Muscle layer of colon (tissue), 2 donors: ENCODE measurements at regions not wholly inside any gene's neighbourhood (a gene's known extent, or its start where the extent isn't known, plus 50 kb on each side); places are given as distances from the start of the nearest gene placed in this dataset.

Source experiments
- H3K27ac ChIP-seq: one replicate; pipeline ENCODE4 v1.7.0; 2013; ENCODE audit warnings: low read depth, mild to moderate bottlenecking, low read length, moderate library complexity
- H3K27me3 ChIP-seq, 2 donors: one replicate each; pipeline ENCODE4 v1.7.0; 2013; ENCODE audit warnings: low read length in 2 of 2, mild to moderate bottlenecking in 2 of 2; ENCODE audit not compliant: insufficient read depth in 2 of 2, control insufficient read depth in 1 of 2
- H3K36me3 ChIP-seq: one replicate; pipeline ENCODE4 v1.7.0; 2013; ENCODE audit warnings: mild to moderate bottlenecking, low read length; ENCODE audit not compliant: insufficient read depth
- H3K4me1 ChIP-seq: one replicate; pipeline ENCODE4 v1.7.0; 2013; ENCODE audit warnings: mild to moderate bottlenecking, low read length; ENCODE audit not compliant: insufficient read depth
- H3K4me3 ChIP-seq, 2 donors: one replicate each; pipeline ENCODE4 v1.7.0; 2013; ENCODE audit warnings: low read length in 2 of 2, low read depth in 1 of 2, mild to moderate bottlenecking in 1 of 2, moderate library complexity in 1 of 2
- H3K9ac ChIP-seq: one replicate; pipeline ENCODE4 v1.7.0; 2013; ENCODE audit warnings: low read length
- H3K9me3 ChIP-seq: one replicate; pipeline ENCODE4 v1.7.0; 2013; ENCODE audit warnings: mild to moderate bottlenecking, low read length
- donor health status: abdominal sarcoma.
- donor health status: Adenocarcinoma of cecum.

DNA sequence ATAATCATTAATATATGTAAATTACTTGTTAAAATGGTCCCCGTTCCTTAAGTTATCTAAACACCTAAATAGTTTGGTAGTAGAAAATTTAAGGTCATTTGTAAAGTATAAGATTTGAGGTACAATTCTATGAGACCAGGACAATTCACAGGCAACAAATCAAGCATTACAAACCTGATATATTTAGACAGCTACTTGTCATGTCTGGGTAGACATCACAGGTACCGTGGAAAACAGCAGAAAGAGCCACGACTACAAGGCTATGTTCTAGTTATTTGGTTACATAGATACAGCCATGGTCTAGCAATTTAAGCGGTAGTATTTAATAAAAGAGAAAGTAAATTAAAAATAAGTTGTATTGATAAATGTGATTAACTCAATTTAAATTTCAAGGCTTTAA is 393.1 kb upstream of the ID4 start:
- Histone ChIP-seq H3K4me1 (no peaks in the 10 kb centered on the region), H3K36me3 (no peaks in the 10 kb centered on the region), H3K9me3 (no peaks in the 10 kb centered on the region), H3K27me3 (no peaks in the 10 kb centered on the region), H3K4me3 (no peak overlapping the region), H3K27ac (no peak overlapping the region), H3K9ac (no peak overlapping the region)

DNA sequence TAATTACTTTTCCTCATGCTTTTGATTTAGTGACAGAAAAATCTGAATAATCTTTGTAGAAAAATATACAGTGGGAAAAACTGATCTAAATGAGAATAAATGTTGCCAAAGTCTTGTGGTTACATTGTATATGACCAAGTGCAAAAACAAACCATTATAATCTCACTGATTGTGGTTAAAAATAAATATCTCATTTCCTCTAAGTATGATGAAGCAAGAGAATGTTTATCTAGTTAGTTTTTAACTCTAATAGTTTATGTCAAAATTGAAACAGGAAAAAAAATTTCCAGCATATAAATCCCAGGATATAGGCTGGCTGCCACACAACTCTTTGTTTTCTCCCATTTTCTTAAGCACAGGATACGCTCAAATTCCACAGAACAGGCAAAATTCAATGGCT is 392.7 kb upstream of the ID4 start:
- Histone ChIP-seq H3K4me1 (no peaks in the 10 kb centered on the region), H3K27ac (no peak overlapping the region), H3K27me3 (no peaks in the 10 kb centered on the region), H3K9ac (no peak overlapping the region), H3K36me3 (no peaks in the 10 kb centered on the region), H3K4me3 (no peak overlapping the region), H3K9me3 (no peaks in the 10 kb centered on the region)

DNA sequence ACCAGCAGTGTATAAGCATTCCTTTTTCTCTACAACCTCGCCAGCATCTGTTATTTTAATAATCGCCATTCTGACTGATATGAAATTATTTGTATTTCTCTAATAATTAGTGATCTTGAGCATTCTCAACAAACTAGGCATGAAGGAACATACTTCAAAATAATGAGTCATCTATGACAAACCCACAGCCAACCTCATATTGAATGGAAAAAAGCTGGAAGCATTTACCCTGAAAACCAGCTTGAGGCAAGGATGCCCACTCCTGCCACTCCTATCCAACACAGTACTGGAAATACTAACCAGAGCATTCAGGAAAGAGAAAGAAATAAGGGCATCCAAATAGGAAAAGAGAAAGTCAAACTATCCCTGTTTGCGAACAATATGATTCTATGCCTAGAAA is 390.6 kb upstream of the ID4 start:
- no peaks in the 10 kb centered on the region for H3K4me1 ChIP-seq
- no peaks in the 10 kb centered on the region for H3K27me3 ChIP-seq
- H3K9ac ChIP-seq: no peak overlapping the region
- H3K36me3 ChIP-seq: no peaks in the 10 kb centered on the region
- no peak overlapping the region for H3K4me3 ChIP-seq
- no peak overlapping the region for H3K27ac ChIP-seq
- H3K9me3 ChIP-seq: no peaks in the 10 kb centered on the region

DNA sequence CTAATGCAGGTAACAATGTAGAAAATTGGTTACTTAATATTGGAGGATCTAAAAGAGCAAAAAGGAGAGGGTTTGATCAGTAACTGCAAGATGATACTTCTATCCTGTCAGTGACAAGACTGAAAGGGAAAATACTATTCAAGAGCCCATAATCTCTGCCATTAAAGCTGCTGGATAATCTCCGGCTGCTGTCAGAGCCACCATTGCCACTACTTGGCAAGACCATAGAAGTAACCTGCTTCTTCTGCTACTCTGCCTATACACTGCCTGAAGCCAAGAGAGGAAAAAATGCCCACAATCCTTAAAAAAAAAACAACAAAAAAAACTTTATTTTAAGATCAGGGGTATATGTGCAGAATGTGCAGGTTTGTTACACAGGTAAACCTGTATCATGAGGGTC is 386.5 kb upstream of the ID4 start:
- H3K36me3 ChIP-seq: no peaks in the 10 kb centered on the region
- H3K27ac ChIP-seq: no peak overlapping the region
- H3K27me3 ChIP-seq: no peaks in the 10 kb centered on the region
- H3K4me3 ChIP-seq: no peak overlapping the region
- H3K4me1 ChIP-seq: no peaks in the 10 kb centered on the region
- no peak overlapping the region for H3K9ac ChIP-seq
- H3K9me3 ChIP-seq: no peaks in the 10 kb centered on the region

DNA sequence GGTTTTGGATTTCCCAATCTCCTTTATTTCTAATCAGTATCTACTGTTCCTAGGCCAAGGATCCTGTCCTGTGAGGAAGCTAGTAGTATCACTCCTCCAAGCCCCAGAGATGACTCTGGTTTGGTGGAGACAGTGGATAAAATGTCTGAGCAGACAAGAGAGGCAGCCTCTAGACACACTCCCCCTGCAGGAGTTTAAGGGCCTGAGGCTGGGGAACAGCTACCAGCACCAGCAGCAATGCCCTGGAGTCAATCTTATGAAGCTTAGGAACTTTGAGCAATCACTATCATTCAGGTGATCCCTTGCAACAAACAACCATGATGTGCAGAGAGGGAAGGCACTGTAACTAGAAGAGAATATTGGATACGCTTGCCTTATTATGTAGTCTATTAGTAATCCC is 384.7 kb upstream of the ID4 start:
- Histone ChIP-seq H3K27me3 (no peaks in the 10 kb centered on the region), H3K4me1 (no peaks in the 10 kb centered on the region), H3K36me3 (no peaks in the 10 kb centered on the region), H3K9me3 (no peaks in the 10 kb centered on the region), H3K4me3 (no peak overlapping the region), H3K27ac (no peak overlapping the region), H3K9ac (no peak overlapping the region)

DNA sequence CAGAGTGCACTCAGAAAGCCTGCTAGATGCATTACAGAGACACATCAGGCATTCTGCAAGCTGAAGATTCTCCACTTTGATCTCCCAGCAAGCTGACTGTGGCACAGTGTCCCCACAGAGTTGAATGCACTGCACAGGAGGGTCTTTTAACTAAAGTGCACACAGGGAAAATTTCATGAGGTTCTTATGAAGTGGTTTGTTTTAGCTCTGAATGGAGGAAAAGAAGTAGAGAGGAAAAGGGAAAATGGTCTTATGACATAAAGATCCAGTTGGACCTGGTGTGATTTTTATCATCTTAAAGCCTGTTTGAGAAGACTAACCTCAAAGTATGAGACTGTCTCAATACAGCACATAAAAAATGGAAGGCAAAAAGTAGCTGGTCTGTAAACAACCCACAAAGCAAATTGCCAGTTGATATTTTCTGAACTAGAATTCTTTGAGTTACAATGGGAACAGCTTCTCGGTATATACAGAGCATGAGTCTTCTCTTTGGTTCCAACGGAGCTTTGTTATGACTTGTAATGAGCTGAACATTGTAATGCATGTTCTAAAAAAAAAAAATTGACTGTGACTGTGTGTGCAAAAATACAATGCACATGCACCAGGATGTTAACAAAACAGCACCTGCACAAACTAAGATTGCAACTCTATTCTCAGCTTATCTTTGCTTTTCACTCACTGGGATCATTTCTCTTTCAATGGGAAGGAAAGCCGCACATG is 383.0 kb upstream of the ID4 start:
- H3K9me3 ChIP-seq: no peaks in the 10 kb centered on the region
- no peak overlapping the region for H3K4me3 ChIP-seq
- no peaks in the 10 kb centered on the region for H3K27me3 ChIP-seq
- H3K27ac ChIP-seq: no peak overlapping the region
- no peak overlapping the region for H3K9ac ChIP-seq
- H3K36me3 ChIP-seq: no peaks in the 10 kb centered on the region
- H3K4me1 ChIP-seq: no peaks in the 10 kb centered on the region

DNA sequence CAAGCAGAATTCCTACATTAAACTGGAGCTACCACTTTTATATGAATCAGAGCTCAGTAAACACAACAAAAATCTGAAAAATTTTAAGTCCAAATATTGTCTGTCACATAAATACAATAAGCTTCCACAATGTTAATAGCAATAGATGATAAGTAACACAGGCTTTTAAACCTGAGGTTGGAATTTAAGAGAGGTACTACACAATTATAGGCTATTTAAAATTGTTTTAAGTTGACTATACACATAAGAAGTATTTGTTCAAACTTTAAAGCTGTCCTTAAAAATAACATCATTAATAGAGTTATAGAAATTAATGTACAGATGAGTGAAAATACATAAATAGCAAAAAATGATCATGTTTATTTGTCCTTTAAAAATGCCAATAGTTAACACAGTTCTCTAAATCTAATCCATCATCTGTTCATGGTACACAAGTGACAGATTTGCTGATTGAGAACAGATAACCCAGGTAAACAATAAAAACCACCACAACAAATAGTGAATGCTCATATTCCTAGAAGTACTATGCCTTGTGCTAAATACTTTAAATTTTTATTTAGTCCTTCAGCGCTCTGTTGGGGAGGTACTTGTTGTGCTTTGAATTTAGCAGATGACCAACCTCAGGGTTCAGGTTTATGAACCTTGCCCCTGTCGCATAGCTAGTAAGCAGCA is 382.3 kb upstream of the ID4 start:
- Histone ChIP-seq H3K4me1 (no peaks in the 10 kb centered on the region), H3K4me3 (no peak overlapping the region)

DNA sequence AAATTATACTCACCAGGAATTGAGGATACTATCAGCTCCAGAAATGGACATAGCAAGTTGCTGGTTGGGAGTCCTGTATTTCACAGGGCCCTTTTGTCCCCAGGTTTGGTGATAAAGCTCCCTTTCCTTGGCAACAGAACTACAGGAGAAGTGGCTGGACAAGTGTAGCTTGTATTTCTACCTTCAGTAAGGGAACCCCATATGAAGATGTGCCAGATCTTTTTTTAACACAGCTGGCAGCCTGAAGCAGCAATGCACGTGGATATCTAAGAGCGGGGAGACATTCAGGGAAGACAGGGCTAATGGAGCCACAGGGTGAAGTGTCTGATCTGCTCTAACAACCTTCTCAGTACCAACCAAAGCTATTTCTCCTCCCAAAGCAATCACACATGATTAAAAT is 373.9 kb upstream of the ID4 start:
- Histone ChIP-seq H3K4me3 (no peak overlapping the region), H3K9ac (no peak overlapping the region), H3K27me3 (no peaks in the 10 kb centered on the region), H3K36me3 (no peaks in the 10 kb centered on the region), H3K9me3 (no peaks in the 10 kb centered on the region), H3K4me1 (peaks cover 16% of the 10 kb centered on the region), H3K27ac (no peak overlapping the region)

More for the DNA sequence above, 382.3 kb upstream of the ID4 start:
- H3K9ac ChIP-seq: no peak overlapping the region
- H3K36me3 ChIP-seq: no peaks in the 10 kb centered on the region
- H3K27ac ChIP-seq: no peak overlapping the region
- H3K9me3 ChIP-seq: no peaks in the 10 kb centered on the region
- H3K27me3 ChIP-seq: no peaks in the 10 kb centered on the region

DNA sequence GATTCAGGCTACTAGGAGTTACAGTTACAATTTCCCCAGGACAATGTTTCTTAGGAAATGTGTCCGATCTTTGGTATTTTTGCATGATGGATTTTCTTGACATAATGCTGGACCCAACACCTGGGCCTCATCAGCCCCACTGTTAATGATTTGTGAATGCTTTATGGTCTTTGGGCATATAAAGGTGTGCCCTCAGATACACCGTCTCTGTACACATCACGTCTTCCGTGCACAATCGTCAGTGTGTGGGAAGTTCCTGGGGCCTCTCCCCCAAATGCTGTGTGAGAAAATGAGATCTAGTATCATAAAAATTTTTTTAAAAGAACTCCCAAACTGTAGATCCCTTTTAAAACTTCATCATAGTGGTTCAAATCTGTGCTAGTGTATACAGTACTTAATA is 373.2 kb upstream of the ID4 start:
- H3K27me3 ChIP-seq: no peaks in the 10 kb centered on the region
- H3K36me3 ChIP-seq: no peaks in the 10 kb centered on the region
- H3K27ac ChIP-seq: no peak overlapping the region
- H3K9me3 ChIP-seq: no peaks in the 10 kb centered on the region
- H3K9ac ChIP-seq: no peak overlapping the region
- no peak overlapping the region for H3K4me3 ChIP-seq
- peaks cover 16% of the 10 kb centered on the region for H3K4me1 ChIP-seq

DNA sequence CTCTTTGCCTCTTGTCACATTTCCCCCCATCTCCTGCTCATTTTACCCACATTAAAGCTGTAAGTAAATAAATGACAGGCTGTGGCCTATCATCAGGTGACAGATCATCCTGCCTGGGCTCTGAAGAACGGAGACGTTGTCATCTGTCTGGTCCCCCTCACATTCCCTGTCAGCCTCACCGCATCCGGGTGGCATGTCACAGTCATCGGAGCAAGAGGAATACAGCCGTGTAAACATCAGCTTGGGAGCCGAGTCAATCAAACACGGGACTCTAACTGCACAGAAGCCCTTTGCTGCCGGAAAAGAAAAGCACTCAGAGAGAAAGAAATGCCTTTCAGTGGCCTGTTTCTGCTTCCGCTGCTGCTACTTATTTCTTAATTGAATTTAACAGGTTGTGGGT is 371.9 kb upstream of the ID4 start:
- Histone ChIP-seq H3K9me3 (no peaks in the 10 kb centered on the region), H3K4me3 (no peak overlapping the region), H3K36me3 (no peaks in the 10 kb centered on the region), H3K4me1 (peaks cover 16% of the 10 kb centered on the region), H3K9ac (no peak overlapping the region), H3K27ac (no peak overlapping the region), H3K27me3 (no peaks in the 10 kb centered on the region)

DNA sequence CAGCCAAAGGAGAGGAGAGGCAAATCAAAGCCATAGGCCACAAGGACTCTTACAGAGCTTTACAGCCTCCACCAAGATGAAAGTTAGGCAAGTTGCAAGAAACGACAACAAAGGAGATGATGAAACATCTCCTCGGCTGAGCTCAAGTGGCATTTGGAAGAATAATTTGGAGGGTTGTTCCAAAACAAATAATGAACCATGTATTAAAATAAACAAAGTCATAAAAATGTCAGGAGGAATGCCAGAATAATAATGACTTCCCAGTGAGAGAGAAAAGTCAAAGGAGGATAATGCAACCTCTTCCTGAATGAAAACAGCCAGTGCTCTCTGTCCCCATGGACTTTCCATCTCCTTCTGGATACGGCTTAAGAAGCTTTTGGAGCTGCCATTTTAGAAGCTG is 371.4 kb upstream of the ID4 start:
- H3K27ac ChIP-seq: no peak overlapping the region
- no peak overlapping the region for H3K9ac ChIP-seq
- no peak overlapping the region for H3K4me3 ChIP-seq
- no peaks in the 10 kb centered on the region for H3K27me3 ChIP-seq
- no peaks in the 10 kb centered on the region for H3K9me3 ChIP-seq
- H3K4me1 ChIP-seq: peaks cover 16% of the 10 kb centered on the region
- H3K36me3 ChIP-seq: no peaks in the 10 kb centered on the region

DNA sequence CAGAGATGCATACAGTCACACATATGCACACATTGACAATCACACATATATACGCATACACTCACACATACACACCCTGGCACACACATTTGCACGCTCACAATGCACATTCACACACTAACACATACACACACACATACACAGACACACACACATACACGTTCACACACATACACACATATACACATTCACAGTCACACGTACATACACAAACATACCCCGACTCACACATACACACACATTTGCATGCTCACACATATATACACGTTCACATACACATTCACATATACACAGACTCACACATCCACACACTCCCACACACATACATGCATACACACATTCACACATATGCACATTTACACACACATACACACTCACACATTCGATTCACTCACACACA is 366.8 kb upstream of the ID4 start:
- no peak overlapping the region for H3K27ac ChIP-seq
- H3K4me1 ChIP-seq: peaks cover 9% of the 10 kb centered on the region
- H3K36me3 ChIP-seq: no peaks in the 10 kb centered on the region
- no peak overlapping the region for H3K9ac ChIP-seq
- H3K27me3 ChIP-seq: no peaks in the 10 kb centered on the region
- H3K9me3 ChIP-seq: no peaks in the 10 kb centered on the region
- no peak overlapping the region for H3K4me3 ChIP-seq
